ENCODE measurements at regions not wholly inside any gene's neighbourhood (a gene's known extent, or its start where the extent isn't known, plus 50 kb on each side); places are given as distances from the start of the nearest gene placed in this dataset.

- no peaks in the 10 kb centered on the region for H3K27me3 ChIP-seq (replicated peaks; ENCODE audit: control insufficient read depth, insufficient read depth, low read length)
These were observed 413.4 kb upstream of the JARID2 start for GRCh38 chr6:14832427-14832826.

GRCh38 chr6:14834851-14835530, 410.9 kb upstream of the JARID2 start:
- H3K9me3 Mint-ChIP-seq (ENCODE audit: unreplicated experiment), result no peaks in the 10 kb centered on the region

More at GRCh38 chr6:14832427-14832826, 413.4 kb upstream of the JARID2 start:
- Mint-ChIP-seq H3K4me3 (ENCODE audit: unreplicated experiment) (no peak overlapping the region), H3K4me1 (ENCODE audit: low read depth, unreplicated experiment) (peaks cover 9% of the 10 kb centered on the region), H3K27ac (ENCODE audit: unreplicated experiment) (no peak overlapping the region), H3K9me3 (ENCODE audit: unreplicated experiment) (no peaks in the 10 kb centered on the region), H3K36me3 (ENCODE audit: insufficient read depth, unreplicated experiment) (no peaks in the 10 kb centered on the region), H3K27me3 (ENCODE audit: insufficient read depth, unreplicated experiment) (peaks cover 11% of the 10 kb centered on the region)
- H3K9me3 ChIP-seq, result no peaks in the 10 kb centered on the region
- BruUV-seq (replicated peaks), result no TSS peak
- H3K4me1 ChIP-seq, result no peaks in the 10 kb centered on the region
- POLR2A ChIA-PET, result no interaction called here
- TF ChIP-seq CTCF (IDR thresholded peaks at IDR 0.05; ENCODE audit: insufficient read depth in 1 of 2, low read depth in 1 of 2, low read length in 1 of 2, severe bottlenecking in 1 of 2, unreplicated experiment in 1 of 2), result no peak
- no peak overlapping the region for H3K4me3 ChIP-seq (ENCODE audit: low read depth, low read length)
- intact Hi-C loops (cut with micrococcal nuclease; ENCODE audit: unreplicated experiment), result no loop called here
- CTCF ChIA-PET, result no interaction called here
- DNase-seq, result no peak
- no peaks in the 10 kb centered on the region for H3K36me3 ChIP-seq (ENCODE audit: control insufficient read depth, insufficient read depth, low read length)

GRCh38 chr6:14837435-14837834, 408.4 kb upstream of the JARID2 start:
- intact Hi-C loops (cut with micrococcal nuclease; ENCODE audit: unreplicated experiment), result no loop called here
- Mint-ChIP-seq H3K4me1 (ENCODE audit: low read depth, unreplicated experiment) (peaks cover 27% of the 10 kb centered on the region), H3K27ac (ENCODE audit: unreplicated experiment) (no peak overlapping the region), H3K27me3 (ENCODE audit: insufficient read depth, unreplicated experiment) (peaks cover 14% of the 10 kb centered on the region), H3K9me3 (ENCODE audit: unreplicated experiment) (peaks cover 5% of the 10 kb centered on the region), H3K36me3 (ENCODE audit: insufficient read depth, unreplicated experiment) (no peaks in the 10 kb centered on the region), H3K4me3 (ENCODE audit: unreplicated experiment) (no peak overlapping the region)
- Histone ChIP-seq H3K9me3 (no peaks in the 10 kb centered on the region), H3K4me3 (ENCODE audit: low read depth, low read length) (no peak overlapping the region), H3K4me1 (no peaks in the 10 kb centered on the region), H3K27me3 (replicated peaks; ENCODE audit: control insufficient read depth, insufficient read depth, low read length) (no peaks in the 10 kb centered on the region), H3K36me3 (ENCODE audit: control insufficient read depth, insufficient read depth, low read length) (no peaks in the 10 kb centered on the region)
- DNase-seq, result no peak
- BruUV-seq (replicated peaks), result no TSS peak
- TF ChIP-seq CTCF (IDR thresholded peaks at IDR 0.05; ENCODE audit: insufficient read depth in 1 of 2, low read depth in 1 of 2, low read length in 1 of 2, severe bottlenecking in 1 of 2, unreplicated experiment in 1 of 2), result no peak
- ChIA-PET CTCF (no interaction called here), POLR2A (no interaction called here)

More at GRCh38 chr6:14834851-14835530, 410.9 kb upstream of the JARID2 start:
- no peak overlapping the region for H3K4me3 Mint-ChIP-seq (ENCODE audit: unreplicated experiment)
- no peak for TF ChIP-seq CTCF (IDR thresholded peaks at IDR 0.05; ENCODE audit: insufficient read depth in 1 of 2, low read depth in 1 of 2, low read length in 1 of 2, severe bottlenecking in 1 of 2, unreplicated experiment in 1 of 2)
- no peaks in the 10 kb centered on the region for H3K36me3 Mint-ChIP-seq (ENCODE audit: insufficient read depth, unreplicated experiment)
- no peak overlapping the region for H3K27ac Mint-ChIP-seq (ENCODE audit: unreplicated experiment)
- Histone ChIP-seq H3K27me3 (replicated peaks; ENCODE audit: control insufficient read depth, insufficient read depth, low read length) (no peaks in the 10 kb centered on the region), H3K4me3 (ENCODE audit: low read depth, low read length) (no peak overlapping the region), H3K36me3 (ENCODE audit: control insufficient read depth, insufficient read depth, low read length) (no peaks in the 10 kb centered on the region), H3K4me1 (no peaks in the 10 kb centered on the region), H3K9me3 (no peaks in the 10 kb centered on the region)
- DNase-seq, result no peak
- intact Hi-C loops (cut with micrococcal nuclease; ENCODE audit: unreplicated experiment), result no loop called here
- peaks cover 15% of the 10 kb centered on the region for H3K27me3 Mint-ChIP-seq (ENCODE audit: insufficient read depth, unreplicated experiment)
- ChIA-PET POLR2A (no interaction called here), CTCF (no interaction called here)
- H3K4me1 Mint-ChIP-seq (ENCODE audit: low read depth, unreplicated experiment), result peaks cover 27% of the 10 kb centered on the region
- no TSS peak for BruUV-seq (replicated peaks)

All from Caco-2 (cell line).